ENCODE measurements at regions not wholly inside any gene's neighbourhood (a gene's known extent, or its start where the extent isn't known, plus 50 kb on each side); places are given as distances from the start of the nearest gene placed in this dataset.
A peak's percentile ranks its signal among the peaks of the same experiment; 100 is the strongest.

DNA sequence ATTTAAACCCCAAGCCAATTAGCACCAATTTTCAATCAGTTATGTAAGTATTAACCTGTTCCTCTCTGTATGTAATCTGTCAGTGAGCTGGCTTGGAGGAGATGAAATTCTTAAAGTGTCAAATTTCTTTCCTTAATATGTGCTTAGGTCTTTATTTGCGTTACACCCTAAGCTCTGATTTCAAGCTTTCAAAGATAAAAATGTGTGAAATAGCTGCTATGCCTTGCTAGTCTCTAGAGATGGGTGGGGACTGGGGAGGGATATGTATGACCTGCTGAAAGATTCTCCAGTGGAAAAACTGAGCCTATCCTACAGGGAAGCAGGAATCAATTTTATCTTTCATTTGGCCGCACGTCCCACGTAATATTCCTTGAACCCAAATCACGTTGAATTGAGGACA, 264.5 kb downstream of the RND3 start:
- DNase-seq, result no peak
- Histone ChIP-seq H3K27ac (ENCODE audit: low read length) (no peak overlapping the region), H3K36me3 (ENCODE audit: control insufficient read depth, insufficient read depth, low read length) (no peaks in the 10 kb centered on the region), H3K4me3 (ENCODE audit: low read length) (no peak overlapping the region), H3K27me3 (ENCODE audit: control insufficient read depth, insufficient read depth, low read length) (no peaks in the 10 kb centered on the region), H3K9me3 (replicated peaks; ENCODE audit: control insufficient read depth, low read depth, low read length) (no peaks in the 10 kb centered on the region), H3K4me1 (ENCODE audit: control insufficient read depth, insufficient read depth, low read length) (no peaks in the 10 kb centered on the region)
- no CpG with 5 or more reads among the region's 5 CpGs for WGBS (ENCODE audit: insufficient coverage)

- Histone ChIP-seq H3K27ac (ENCODE audit: low read length) (no peak overlapping the region), H3K4me3 (ENCODE audit: low read length) (no peak overlapping the region), H3K4me1 (ENCODE audit: control insufficient read depth, insufficient read depth, low read length) (no peaks in the 10 kb centered on the region), H3K9me3 (replicated peaks; ENCODE audit: control insufficient read depth, low read depth, low read length) (no peaks in the 10 kb centered on the region), H3K36me3 (ENCODE audit: control insufficient read depth, insufficient read depth, low read length) (no peaks in the 10 kb centered on the region), H3K27me3 (ENCODE audit: control insufficient read depth, insufficient read depth, low read length) (no peaks in the 10 kb centered on the region)
- 100% methylated on average over 1 of the region's 6 CpGs for WGBS (ENCODE audit: insufficient coverage)
- DNase-seq, result no peak
Measured at GRCh38 chr2:150222379-150222778, 265.1 kb downstream of the RND3 start.

DNA sequence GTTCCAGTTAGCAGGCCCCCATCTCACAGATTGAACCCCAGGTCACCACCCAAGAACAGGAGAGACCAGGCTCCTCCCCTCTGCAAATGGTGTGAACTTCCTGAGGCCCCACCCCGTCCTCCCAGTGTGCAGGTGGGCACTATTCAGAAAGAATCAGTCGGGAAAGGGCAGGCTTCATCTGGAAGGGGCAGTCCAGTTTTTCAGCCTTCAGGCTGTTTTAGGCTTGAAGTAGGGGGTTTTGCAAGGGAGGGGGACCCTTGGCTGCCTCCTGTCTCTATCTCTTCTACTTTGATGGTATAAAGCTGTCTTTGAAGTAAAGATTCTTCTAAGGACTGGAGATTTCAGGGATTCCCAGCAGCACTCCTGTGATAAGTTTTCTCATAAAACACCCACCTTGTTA, 267.6 kb downstream of the RND3 start:
- DNase-seq, result no peak
- no CpG with 5 or more reads among the region's 2 CpGs for WGBS (ENCODE audit: insufficient coverage)
- Histone ChIP-seq H3K27ac (ENCODE audit: low read length) (no peak overlapping the region), H3K4me3 (ENCODE audit: low read length) (no peak overlapping the region), H3K4me1 (ENCODE audit: control insufficient read depth, insufficient read depth, low read length) (no peaks in the 10 kb centered on the region), H3K9me3 (replicated peaks; ENCODE audit: control insufficient read depth, low read depth, low read length) (no peaks in the 10 kb centered on the region), H3K36me3 (ENCODE audit: control insufficient read depth, insufficient read depth, low read length) (no peaks in the 10 kb centered on the region), H3K27me3 (ENCODE audit: control insufficient read depth, insufficient read depth, low read length) (no peaks in the 10 kb centered on the region)

DNA sequence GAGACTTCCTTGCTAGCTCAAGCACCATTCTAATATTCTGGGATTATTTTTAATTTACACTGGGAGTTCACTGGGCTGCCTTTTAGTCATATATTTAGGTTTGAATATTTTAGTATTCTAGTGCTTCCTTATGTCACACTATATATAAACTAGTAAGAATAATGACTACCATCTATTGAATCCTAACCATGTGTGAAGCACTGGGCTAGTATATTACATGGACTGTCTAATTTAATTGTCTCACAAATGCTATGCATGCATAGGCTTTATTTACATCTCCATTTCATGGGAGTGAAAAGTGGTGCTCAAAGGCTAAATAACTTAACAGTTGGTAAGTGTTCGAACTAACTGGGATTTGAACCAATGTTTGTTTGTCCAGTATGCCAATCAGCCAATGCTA, 272.4 kb downstream of the RND3 start:
- no peaks in the 10 kb centered on the region for H3K36me3 ChIP-seq (ENCODE audit: control insufficient read depth, insufficient read depth, low read length)
- H3K9me3 ChIP-seq (replicated peaks; ENCODE audit: control insufficient read depth, low read depth, low read length), result no peaks in the 10 kb centered on the region
- H3K4me1 ChIP-seq (ENCODE audit: control insufficient read depth, insufficient read depth, low read length), result peaks cover 7% of the 10 kb centered on the region
- H3K27me3 ChIP-seq (ENCODE audit: control insufficient read depth, insufficient read depth, low read length), result no peaks in the 10 kb centered on the region
- DNase-seq, result no peak
- no peak overlapping the region for H3K4me3 ChIP-seq (ENCODE audit: low read length)
- H3K27ac ChIP-seq (ENCODE audit: low read length), result no peak overlapping the region
- no CpG with 5 or more reads among the region's 1 CpG for WGBS (ENCODE audit: insufficient coverage)

DNA sequence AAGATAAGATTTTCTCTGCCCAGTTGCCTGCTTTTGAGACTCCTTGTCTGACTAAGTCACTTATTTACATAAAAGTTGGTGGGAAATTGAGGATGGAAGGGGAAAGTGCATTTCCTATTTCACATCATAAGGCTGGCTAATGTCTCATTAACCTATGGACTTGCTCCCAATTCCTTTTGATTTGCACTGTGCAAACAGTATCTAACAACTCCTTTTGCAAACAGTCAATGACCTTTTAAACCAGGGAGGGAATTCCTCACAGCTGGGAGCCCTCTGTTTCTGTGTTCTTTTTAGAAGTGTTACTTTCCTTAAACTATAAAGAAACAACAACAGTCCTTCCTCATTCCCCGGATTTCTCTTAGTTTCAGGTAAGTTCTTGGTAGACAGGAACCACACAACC, 272.8 kb downstream of the RND3 start:
- no peak for DNase-seq
- Histone ChIP-seq H3K4me3 (ENCODE audit: low read length) (no peak overlapping the region), H3K27ac (ENCODE audit: low read length) (no peak overlapping the region), H3K36me3 (ENCODE audit: control insufficient read depth, insufficient read depth, low read length) (no peaks in the 10 kb centered on the region), H3K4me1 (ENCODE audit: control insufficient read depth, insufficient read depth, low read length) (peaks cover 7% of the 10 kb centered on the region), H3K27me3 (ENCODE audit: control insufficient read depth, insufficient read depth, low read length) (no peaks in the 10 kb centered on the region), H3K9me3 (replicated peaks; ENCODE audit: control insufficient read depth, low read depth, low read length) (no peaks in the 10 kb centered on the region)
- WGBS (ENCODE audit: insufficient coverage), result no CpG with 5 or more reads among the region's 1 CpG

DNA sequence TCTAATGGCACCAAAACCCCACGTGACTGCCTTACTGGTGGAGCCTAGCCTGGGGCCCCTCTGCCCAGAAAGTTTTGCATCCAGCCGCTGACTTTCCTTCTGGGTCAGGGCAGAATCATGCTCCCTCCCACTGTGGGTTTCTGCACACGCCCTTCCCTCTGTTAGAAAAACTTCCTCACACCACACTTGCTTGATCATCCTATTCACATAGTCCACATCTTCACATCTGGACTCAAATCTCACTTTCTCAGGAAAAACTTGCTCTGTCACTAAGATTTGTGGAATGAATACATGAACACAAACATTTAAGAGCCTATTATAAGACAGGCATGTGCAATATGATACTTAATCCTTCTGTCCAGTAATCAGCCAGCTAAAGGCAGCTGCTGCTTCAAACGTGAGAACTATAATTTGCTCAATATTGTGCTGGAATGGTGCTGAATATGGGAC, 274.7 kb downstream of the RND3 start:
- H3K27ac ChIP-seq (ENCODE audit: low read length), result peak overlapping the region; percentile 63
- 51% methylated on average over 3 of the region's 4 CpGs for WGBS (ENCODE audit: insufficient coverage)
- peak; percentile 78 for DNase-seq

GRCh38 chr2:150211164-150211631, 276.3 kb downstream of the RND3 start:
- no peak for DNase-seq
- no peaks in the 10 kb centered on the region for H3K9me3 ChIP-seq (replicated peaks; ENCODE audit: control insufficient read depth, low read depth, low read length)
- H3K36me3 ChIP-seq (ENCODE audit: control insufficient read depth, insufficient read depth, low read length), result no peaks in the 10 kb centered on the region
- no peaks in the 10 kb centered on the region for H3K27me3 ChIP-seq (ENCODE audit: control insufficient read depth, insufficient read depth, low read length)
- H3K27ac ChIP-seq (ENCODE audit: low read length), result no peak overlapping the region
- no peak overlapping the region for H3K4me3 ChIP-seq (ENCODE audit: low read length)
- peaks cover 7% of the 10 kb centered on the region for H3K4me1 ChIP-seq (ENCODE audit: control insufficient read depth, insufficient read depth, low read length)

More for the DNA sequence above, 274.7 kb downstream of the RND3 start:
- no peaks in the 10 kb centered on the region for H3K9me3 ChIP-seq (replicated peaks; ENCODE audit: control insufficient read depth, low read depth, low read length)
- H3K27me3 ChIP-seq (ENCODE audit: control insufficient read depth, insufficient read depth, low read length), result no peaks in the 10 kb centered on the region
- H3K4me3 ChIP-seq (ENCODE audit: low read length), result no peak overlapping the region
- no peaks in the 10 kb centered on the region for H3K36me3 ChIP-seq (ENCODE audit: control insufficient read depth, insufficient read depth, low read length)
- H3K4me1 ChIP-seq (ENCODE audit: control insufficient read depth, insufficient read depth, low read length), result peaks cover 7% of the 10 kb centered on the region

GRCh38 chr2:150209746-150210145, 277.7 kb downstream of the RND3 start:
- Histone ChIP-seq H3K4me3 (ENCODE audit: low read length) (no peak overlapping the region), H3K27me3 (ENCODE audit: control insufficient read depth, insufficient read depth, low read length) (no peaks in the 10 kb centered on the region), H3K27ac (ENCODE audit: low read length) (no peak overlapping the region), H3K9me3 (replicated peaks; ENCODE audit: control insufficient read depth, low read depth, low read length) (no peaks in the 10 kb centered on the region), H3K4me1 (ENCODE audit: control insufficient read depth, insufficient read depth, low read length) (peaks cover 7% of the 10 kb centered on the region), H3K36me3 (ENCODE audit: control insufficient read depth, insufficient read depth, low read length) (no peaks in the 10 kb centered on the region)
- peak; percentile 41 for DNase-seq
- WGBS (ENCODE audit: insufficient coverage), result no CpG with 5 or more reads among the region's 2 CpGs

GRCh38 chr2:150208689-150209088, 278.8 kb downstream of the RND3 start:
- Histone ChIP-seq H3K9me3 (replicated peaks; ENCODE audit: control insufficient read depth, low read depth, low read length) (no peaks in the 10 kb centered on the region), H3K27ac (ENCODE audit: low read length) (no peak overlapping the region), H3K4me3 (ENCODE audit: low read length) (no peak overlapping the region), H3K4me1 (ENCODE audit: control insufficient read depth, insufficient read depth, low read length) (peaks cover 7% of the 10 kb centered on the region), H3K36me3 (ENCODE audit: control insufficient read depth, insufficient read depth, low read length) (no peaks in the 10 kb centered on the region), H3K27me3 (ENCODE audit: control insufficient read depth, insufficient read depth, low read length) (no peaks in the 10 kb centered on the region)
- WGBS (ENCODE audit: insufficient coverage), result 65% methylated on average over 2 of the region's 4 CpGs
- DNase-seq, result no peak

GRCh38 chr2:150207979-150208378, 279.5 kb downstream of the RND3 start:
- Histone ChIP-seq H3K9me3 (replicated peaks; ENCODE audit: control insufficient read depth, low read depth, low read length) (no peaks in the 10 kb centered on the region), H3K4me3 (ENCODE audit: low read length) (no peak overlapping the region), H3K27ac (ENCODE audit: low read length) (no peak overlapping the region), H3K36me3 (ENCODE audit: control insufficient read depth, insufficient read depth, low read length) (no peaks in the 10 kb centered on the region), H3K27me3 (ENCODE audit: control insufficient read depth, insufficient read depth, low read length) (no peaks in the 10 kb centered on the region), H3K4me1 (ENCODE audit: control insufficient read depth, insufficient read depth, low read length) (peaks cover 7% of the 10 kb centered on the region)
- no peak for DNase-seq
- no CpG with 5 or more reads among the region's 3 CpGs for WGBS (ENCODE audit: insufficient coverage)

DNA sequence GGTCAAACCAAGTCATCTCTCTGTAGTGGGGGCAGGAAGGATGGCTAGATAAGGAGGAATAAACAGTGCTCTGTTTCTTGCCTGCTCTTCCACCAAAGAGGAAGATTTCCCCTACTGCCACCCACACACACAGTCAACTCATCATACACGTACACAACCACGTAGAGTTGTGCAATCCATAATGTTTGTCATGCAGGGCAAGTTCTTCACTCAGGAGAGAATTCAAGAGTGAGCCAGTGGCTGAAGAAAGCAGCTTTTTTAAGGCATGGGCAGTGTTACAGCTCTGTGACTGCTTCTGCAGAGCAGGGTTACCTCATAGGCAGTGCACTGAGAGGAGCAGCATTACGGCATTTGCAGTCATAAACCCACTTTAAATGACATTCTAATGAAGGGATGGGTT, 283.0 kb downstream of the RND3 start:
- WGBS (ENCODE audit: insufficient coverage), result no CpG with 5 or more reads among the region's 3 CpGs

More for the DNA sequence above, 283.0 kb downstream of the RND3 start:
- Histone ChIP-seq H3K9me3 (replicated peaks; ENCODE audit: control insufficient read depth, low read depth, low read length) (no peaks in the 10 kb centered on the region), H3K27me3 (ENCODE audit: control insufficient read depth, insufficient read depth, low read length) (no peaks in the 10 kb centered on the region), H3K4me1 (ENCODE audit: control insufficient read depth, insufficient read depth, low read length) (no peaks in the 10 kb centered on the region), H3K4me3 (ENCODE audit: low read length) (no peak overlapping the region), H3K27ac (ENCODE audit: low read length) (no peak overlapping the region), H3K36me3 (ENCODE audit: control insufficient read depth, insufficient read depth, low read length) (no peaks in the 10 kb centered on the region)
- no peak for DNase-seq
